ENCODE measurements at regions not wholly inside any gene's neighbourhood (a gene's known extent, or its start where the extent isn't known, plus 50 kb on each side); places are given as distances from the start of the nearest gene placed in this dataset.

- DNase-seq (ENCODE audit: low spot score in 2 of 2), result no peak
- intact Hi-C loops (cut with DNase I; ENCODE audit: low total_unique reads), result no loop called here
- 53 to 67% methylated on average over 2 of the region's 2 CpGs for WGBS, 2 donors
- H3K4me3 ChIP-seq (ENCODE audit: low read depth, poor library complexity, severe bottlenecking), result no peak overlapping the region
- TF ChIP-seq CTCF (IDR thresholded peaks at IDR 0.05) (no peak), POLR2A (IDR thresholded peaks at IDR 0.05) (no peak)
These were observed 329.3 kb downstream of the KCNJ2 start for GRCh38 chr17:70498631-70499030.

GRCh38 chr17:70499067-70499786, 329.9 kb downstream of the KCNJ2 start:
- H3K4me3 ChIP-seq (ENCODE audit: low read depth, poor library complexity, severe bottlenecking), result no peak overlapping the region
- TF ChIP-seq CTCF (IDR thresholded peaks at IDR 0.05), result no peak
- no peak for TF ChIP-seq POLR2A (IDR thresholded peaks at IDR 0.05)
- WGBS, 2 donors, result 65 to 70% methylated on average over 2 of the region's 2 CpGs
- intact Hi-C loops (cut with DNase I; ENCODE audit: low total_unique reads), result no loop called here
- no peak for DNase-seq (ENCODE audit: low spot score in 2 of 2)

GRCh38 chr17:70503449-70503848, 334.1 kb downstream of the KCNJ2 start:
- TF ChIP-seq CTCF (IDR thresholded peaks at IDR 0.05), result no peak
- no peak for TF ChIP-seq POLR2A (IDR thresholded peaks at IDR 0.05)
- intact Hi-C loops (cut with DNase I; ENCODE audit: low total_unique reads), result no loop called here
- 73% methylated on average over 3 of the region's 3 CpGs for WGBS, 2 donors
- no peak overlapping the region for H3K4me3 ChIP-seq (ENCODE audit: low read depth, poor library complexity, severe bottlenecking)
- DNase-seq (ENCODE audit: low spot score in 2 of 2), result no peak

GRCh38 chr17:70510288-70510687, 341.0 kb downstream of the KCNJ2 start:
- TF ChIP-seq POLR2A (IDR thresholded peaks at IDR 0.05) (no peak), CTCF (IDR thresholded peaks at IDR 0.05) (no peak)
- intact Hi-C loops (cut with DNase I; ENCODE audit: low total_unique reads), result no loop called here
- no peak for DNase-seq (ENCODE audit: low spot score in 2 of 2)
- no peak overlapping the region for H3K4me3 ChIP-seq (ENCODE audit: low read depth, poor library complexity, severe bottlenecking)
- WGBS, 2 donors, result 81 to 89% methylated on average over 2 of the region's 2 CpGs

GRCh38 chr17:70517816-70518215, 348.5 kb downstream of the KCNJ2 start:
- no peak for DNase-seq (ENCODE audit: low spot score in 2 of 2)
- intact Hi-C loops (cut with DNase I; ENCODE audit: low total_unique reads), result no loop called here
- no peak overlapping the region for H3K4me3 ChIP-seq (ENCODE audit: low read depth, poor library complexity, severe bottlenecking)
- TF ChIP-seq CTCF (IDR thresholded peaks at IDR 0.05) (no peak), POLR2A (IDR thresholded peaks at IDR 0.05) (no peak)

- 83 to 88% methylated on average over 3 of the region's 3 CpGs for WGBS, 2 donors
- H3K4me3 ChIP-seq (ENCODE audit: low read depth, poor library complexity, severe bottlenecking), result no peak overlapping the region
- no peak for DNase-seq (ENCODE audit: low spot score in 2 of 2)
- intact Hi-C loops (cut with DNase I; ENCODE audit: low total_unique reads), result no loop called here
- no peak for TF ChIP-seq POLR2A (IDR thresholded peaks at IDR 0.05)
- no peak for TF ChIP-seq CTCF (IDR thresholded peaks at IDR 0.05)
These were observed 350.0 kb downstream of the KCNJ2 start for GRCh38 chr17:70519300-70519699.
